Thyroid gland (tissue), 4 donors: ENCODE measurements at regions not wholly inside any gene's neighbourhood (a gene's known extent, or its start where the extent isn't known, plus 50 kb on each side); places are given as distances from the start of the nearest gene placed in this dataset.

Source experiments
- CTCF ChIP-seq, 6 experiments: fragments of 200-600 bp in 3 of 6; fragments of 450-650 bp in 3 of 6; sonication (generic) in 3 of 6; IDR thresholded peaks; one replicate each; pipeline ENCODE4 v1.5.1; 2016 to 2019; ENCODE audit warnings: antibody characterized with exemption in 6 of 6, mild to moderate bottlenecking in 2 of 6, inconsistent platforms in 1 of 6, moderate library complexity in 1 of 6
- POLR2A ChIP-seq, 2 donors: fragments of 450-650 bp; IDR thresholded peaks; one replicate each; pipeline ENCODE4 v1.6.1; 2017; ENCODE audit warnings: antibody characterized with exemption in 2 of 2, mild to moderate bottlenecking in 2 of 2, moderate library complexity in 1 of 2

- no peak for TF ChIP-seq CTCF (IDR thresholded peaks at IDR 0.05)
- no peak for TF ChIP-seq POLR2A (IDR thresholded peaks at IDR 0.05)
Observed at GRCh38 chr4:144494280-144494679, 151.7 kb upstream of the HHIP start.
